GM03348 (cell line): ENCODE measurements at regions not wholly inside any gene's neighbourhood (a gene's known extent, or its start where the extent isn't known, plus 50 kb on each side); places are given as distances from the start of the nearest gene placed in this dataset.
"Not testable (repeated sequence)": the region's sequence is repeated elsewhere in the genome, so short reads cannot be mapped to it uniquely, and the experiment has no call there.

Experiments used
- DNase-seq: peaks from one replicate; pipeline ENCODE4 v3.0.0; 2012; ENCODE audit warnings: low spot score

DNA sequence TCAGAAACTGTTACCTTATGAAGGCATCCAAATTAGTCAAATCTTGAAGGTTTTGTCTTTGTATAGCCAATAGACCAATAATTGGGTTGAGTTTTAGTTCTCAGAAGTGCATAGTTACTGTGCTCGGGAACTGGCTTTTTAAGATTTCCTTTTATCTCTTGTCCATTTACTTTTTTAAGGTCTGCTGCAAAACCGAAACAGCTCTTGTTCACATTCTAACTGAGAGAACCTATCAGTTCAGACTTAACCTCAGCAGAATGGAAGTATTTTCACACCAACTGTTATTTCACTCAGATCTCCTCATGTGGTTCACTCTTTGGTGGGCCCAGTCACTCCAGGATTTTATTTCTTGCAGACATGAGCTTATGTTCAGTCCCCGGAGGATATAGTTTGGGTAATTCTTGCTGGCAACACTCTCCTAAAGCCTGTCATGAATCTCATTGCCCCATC, 55.5 kb downstream of the TPBG start:
- no peak for DNase-seq

DNA sequence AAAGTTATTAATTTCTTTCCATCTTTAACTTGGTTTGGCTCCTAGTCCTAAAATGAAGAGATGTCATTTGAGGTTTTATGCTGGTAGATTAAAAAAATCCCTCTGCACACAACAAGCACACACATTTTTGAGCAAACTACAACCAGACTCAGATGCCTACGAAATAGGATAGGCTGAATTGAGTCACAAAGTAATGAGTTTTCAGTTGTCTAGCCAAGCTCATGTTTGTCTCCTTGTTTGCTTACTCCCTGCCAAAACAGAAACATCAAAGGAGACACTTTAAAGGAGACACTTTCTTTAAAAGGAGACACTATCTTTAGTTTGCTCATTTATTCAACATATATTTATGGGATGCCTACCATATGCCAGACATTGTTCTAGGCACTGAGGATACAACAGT, 56.2 kb downstream of the TPBG start:
- peak; percentile 20 for DNase-seq

DNA sequence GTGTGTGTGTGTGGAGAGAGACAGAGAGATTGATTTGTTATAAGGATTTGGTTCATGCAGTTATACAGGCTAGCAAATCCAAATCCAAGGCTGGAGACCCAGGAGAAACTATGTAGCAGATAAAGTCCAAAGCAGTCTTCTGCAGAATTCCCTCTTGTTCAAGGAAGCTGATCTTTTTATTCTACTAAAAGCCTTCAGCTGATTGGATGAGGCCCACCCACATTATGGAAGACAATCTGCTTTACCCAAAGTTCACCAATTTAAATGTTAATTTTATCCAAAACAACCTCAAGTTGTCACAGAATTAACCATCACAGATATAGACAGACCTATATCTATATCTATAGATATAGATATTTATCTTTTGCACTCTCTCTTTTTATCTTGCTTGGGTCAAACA, 67.0 kb downstream of the TPBG start:
- DNase-seq, result no peak

GRCh38 chr6:82436740-82437139, 73.1 kb downstream of the TPBG start:
- DNase-seq, result no peak

DNA sequence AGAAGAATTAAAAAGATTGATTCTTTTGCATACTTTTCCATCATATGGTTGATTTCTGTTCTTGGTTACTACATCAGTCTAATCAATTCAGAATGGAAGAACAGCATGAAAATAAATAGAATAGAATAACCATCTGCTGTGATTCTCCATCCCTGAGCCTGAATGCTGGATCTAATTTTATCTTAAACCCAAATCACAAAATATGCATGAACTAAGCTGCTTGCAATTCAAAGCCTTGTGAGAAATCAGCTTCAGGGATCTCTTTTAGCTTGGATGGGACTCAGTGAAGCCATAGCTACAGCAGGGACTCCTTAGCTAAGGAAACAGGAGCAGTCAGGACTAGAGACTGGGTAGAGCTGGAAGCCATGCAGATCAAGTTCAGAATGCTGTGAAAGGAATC, 74.1 kb downstream of the TPBG start:
- DNase-seq, result no peak

DNA sequence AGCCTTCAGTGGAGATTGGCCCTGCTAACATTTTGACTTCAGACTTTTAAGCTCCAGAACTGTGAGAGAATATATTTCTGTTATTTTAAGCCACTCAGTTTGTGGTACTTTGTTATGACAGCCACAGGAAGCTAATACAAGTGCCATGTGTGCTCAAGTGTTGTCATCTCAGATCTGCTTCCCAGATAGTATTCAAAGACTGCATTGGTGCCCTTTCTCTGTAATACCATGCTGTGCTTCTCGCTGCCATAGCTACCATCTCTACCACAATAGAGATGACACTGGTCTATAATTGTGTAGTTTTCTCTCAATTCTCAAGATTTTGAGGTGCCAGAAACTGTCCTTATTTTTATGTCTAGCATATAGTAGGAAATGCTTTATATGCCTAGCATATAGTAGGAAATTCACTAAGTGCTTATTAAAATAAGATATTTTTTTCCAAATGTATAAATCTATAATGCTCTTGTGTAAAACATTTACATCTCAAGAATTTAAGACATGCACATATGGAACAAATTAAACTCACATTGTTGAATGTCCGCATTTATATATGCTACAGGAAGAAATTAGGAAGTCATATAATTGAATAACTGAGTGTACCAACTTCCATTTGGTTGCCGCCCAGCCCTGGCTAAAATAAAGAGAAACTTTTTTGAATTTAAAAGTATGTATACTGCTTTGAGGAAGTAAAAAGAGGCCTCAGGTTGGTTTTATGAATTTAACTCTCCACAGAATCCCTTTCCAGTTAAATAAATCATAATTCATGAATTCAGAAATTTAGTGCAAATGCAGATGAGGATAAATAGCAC, 77.6 kb downstream of the TPBG start:
- no peak for DNase-seq

GRCh38 chr6:82442061-82442719, 78.6 kb downstream of the TPBG start:
- DNase-seq, result no peak

DNA sequence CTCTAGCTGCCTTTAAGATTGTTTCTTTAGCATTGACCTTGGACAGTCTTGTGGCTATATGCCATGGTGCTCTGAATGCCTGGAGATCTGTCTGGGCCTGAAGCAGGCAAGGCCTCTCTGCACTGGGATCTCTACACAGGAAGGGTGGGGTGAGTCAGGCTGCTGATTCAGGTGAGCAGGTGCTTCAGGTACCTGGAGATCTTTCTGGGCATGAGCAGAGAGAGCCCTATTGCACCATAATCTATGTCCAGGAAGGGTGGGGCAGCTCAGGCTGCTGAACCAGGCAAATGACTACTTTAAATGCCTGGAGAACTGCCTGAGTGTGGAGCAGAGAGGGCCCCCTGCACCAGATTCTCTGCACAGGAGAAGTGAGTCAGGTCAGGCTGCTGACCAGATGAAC, 94.5 kb downstream of the TPBG start:
- no peak for DNase-seq

DNA sequence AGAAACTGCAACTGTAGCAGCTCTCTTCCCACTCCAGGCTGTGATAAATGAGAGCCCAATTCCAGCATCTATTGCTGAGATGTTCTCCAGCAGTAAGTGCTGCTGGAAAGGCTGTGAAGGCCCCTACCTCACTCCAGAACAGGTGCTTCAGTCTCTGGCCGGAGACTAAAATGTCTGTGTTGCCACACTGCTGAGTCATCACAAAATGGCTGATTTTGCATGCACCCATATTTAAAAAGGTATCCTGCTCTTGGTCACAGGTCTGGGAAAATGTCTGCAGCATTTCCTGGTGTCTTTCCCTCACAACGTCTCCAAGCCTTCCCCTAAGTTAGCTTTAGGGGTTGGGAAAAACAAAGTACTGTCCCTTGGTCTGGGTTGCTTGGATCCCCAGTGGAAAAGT, 95.1 kb downstream of the TPBG start:
- no peak for DNase-seq

DNA sequence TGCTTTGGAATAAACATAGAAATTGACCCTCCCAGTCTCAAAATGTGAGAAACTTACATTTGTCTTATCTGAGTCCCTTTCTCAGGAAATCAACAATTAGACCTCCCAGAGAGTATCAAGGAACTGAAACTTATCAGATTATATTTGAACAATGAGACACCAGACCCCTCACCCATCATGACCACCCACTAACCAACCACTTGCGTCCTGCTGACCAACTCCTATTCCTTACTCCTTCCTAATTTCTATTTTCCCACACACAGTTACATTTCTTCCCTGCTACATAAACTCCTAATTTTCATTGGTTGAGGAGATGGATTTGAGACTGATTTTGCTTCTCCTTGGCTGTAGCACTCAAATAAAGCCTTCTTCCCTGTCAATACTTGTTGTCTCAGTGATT, 97.9 kb downstream of the TPBG start:
- no peak for DNase-seq

DNA sequence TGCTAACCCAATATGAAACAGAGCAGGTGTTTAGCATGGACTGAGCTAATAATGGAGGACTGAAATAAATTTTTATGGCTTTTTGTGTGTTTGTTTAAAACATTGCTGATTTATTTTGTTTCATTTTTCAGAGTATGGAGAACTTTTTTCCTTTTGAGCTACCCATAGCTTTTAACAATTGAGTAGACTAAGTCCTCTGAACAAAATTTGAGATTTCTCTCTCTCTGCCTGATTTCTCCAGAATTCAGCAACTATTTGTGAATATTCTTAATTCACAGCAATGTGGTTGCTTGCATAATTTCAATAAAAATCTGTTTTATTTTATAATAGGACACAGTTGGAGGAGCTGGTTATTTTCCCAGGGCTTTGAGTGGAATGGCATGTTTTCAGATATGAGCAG, 103.7 kb downstream of the TPBG start:
- no peak for DNase-seq

DNA sequence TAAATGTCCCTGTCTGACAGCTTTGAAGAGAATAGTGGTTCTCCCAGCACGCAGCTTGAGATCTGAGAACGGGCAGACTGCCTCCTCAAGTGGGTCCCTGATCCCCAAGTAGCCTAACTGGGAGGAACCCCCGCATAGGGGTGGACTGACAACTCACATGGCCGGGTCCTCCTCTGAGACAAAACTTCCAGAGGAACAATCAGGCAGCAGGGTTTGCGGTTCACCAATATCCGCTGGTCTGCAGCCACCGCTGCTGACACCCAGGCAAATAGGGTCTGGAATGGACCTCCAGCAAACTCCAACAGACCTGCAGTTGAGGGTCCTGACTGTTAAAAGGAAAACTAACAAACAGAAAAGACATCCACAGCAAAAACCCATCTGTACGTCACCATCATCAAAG, 106.5 kb downstream of the TPBG start:
- not testable (repeated sequence) for DNase-seq

DNA sequence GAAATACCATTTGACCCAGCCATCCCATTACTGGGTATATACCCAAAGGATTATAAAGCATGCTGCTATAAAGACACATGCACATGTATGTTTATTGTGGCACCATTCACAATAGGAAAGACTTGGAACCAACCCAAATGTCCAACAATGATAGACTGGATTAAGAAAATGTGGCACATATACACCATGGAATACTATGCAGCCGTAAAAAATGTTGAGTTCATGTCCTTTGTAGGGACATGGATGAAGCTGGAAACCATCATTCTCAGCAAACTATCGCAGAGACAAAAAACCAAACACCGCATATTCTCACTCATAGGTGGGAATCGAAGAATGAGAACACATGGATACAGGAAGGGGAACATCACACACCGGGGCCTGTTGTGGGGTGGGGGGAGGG, 111.5 kb downstream of the TPBG start:
- not testable (repeated sequence) for DNase-seq

DNA sequence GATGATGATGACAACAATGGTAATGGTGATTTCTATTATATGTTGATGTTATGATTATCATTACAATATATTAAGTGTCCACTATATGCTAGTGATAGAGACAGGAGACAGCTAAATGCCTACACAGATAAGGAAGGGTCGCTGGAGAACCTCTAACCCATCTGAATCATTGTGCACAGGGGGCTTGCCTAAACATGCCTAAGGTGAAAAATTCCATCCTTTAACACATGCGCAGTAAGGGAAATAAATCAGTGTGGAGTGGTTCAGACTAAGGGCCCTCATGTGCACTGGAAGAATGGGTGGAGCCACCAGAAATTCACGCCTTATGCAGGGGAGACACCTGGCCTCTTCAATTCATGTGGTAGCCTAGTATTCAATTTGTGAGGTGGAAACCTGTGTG, 120.4 kb downstream of the TPBG start:
- no peak for DNase-seq

GRCh38 chr6:82484737-82485626, 121.4 kb downstream of the TPBG start:
- no peak for DNase-seq

GRCh38 chr6:82487895-82488294, 124.3 kb downstream of the TPBG start:
- no peak for DNase-seq

DNA sequence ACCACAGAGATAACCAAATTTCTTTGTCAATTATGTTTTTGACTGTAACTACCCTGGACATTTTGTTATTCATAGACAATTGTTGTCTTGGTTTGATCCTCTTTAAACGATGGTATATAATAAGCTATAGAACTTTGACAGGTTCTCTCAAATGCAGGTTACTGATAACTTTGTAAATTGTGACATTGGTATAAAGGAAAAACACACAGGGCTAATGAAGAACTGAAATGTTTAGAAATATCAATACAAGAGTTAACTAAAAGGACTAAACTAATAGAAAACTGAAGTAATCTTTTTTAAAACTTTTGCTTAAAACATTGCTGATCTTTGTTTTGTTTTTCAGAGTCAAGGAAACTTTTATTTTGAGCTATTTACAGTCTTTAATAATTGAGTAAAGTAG, 124.8 kb downstream of the TPBG start:
- DNase-seq, result no peak

DNA sequence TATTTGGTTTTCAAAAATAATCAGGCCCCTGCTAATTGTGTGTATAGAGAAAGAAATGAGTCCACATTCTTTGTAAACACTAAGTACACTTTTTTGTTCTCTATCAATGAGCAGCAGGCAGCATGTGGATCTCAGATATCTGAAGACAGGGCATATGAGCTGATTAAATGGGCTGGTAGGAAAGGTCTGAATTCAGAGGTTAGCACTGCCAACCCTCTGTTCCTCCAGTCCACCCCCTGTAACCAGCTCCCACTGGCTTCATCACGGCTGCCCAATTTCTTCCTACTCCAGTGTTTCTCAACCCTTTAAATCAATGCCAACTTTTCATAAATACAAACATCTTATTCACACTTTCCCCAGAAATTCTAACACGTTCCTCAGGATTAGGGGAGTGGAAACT, 128.5 kb downstream of the TPBG start:
- DNase-seq, result no peak

GRCh38 chr6:82493467-82493866, 129.8 kb downstream of the TPBG start:
- DNase-seq, result no peak

DNA sequence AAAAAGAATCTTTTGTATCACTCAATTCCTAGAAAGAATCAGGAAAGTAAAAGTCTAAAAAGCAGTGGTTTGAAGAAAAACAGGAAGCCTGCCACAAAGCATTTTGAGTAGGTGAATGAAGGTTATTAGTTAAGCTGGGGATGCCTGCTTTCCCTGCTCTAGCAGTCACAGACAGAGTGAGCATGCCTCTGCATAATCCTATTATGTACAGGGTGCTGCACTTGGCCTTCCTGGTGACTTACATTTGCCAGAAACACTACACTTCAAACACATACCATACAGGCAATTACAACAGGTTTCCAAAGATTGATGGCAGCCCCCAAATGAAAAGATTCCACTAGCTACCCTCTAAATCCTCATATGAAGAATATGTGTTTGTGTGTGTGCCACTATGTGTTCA, 130.8 kb downstream of the TPBG start:
- DNase-seq, result no peak

DNA sequence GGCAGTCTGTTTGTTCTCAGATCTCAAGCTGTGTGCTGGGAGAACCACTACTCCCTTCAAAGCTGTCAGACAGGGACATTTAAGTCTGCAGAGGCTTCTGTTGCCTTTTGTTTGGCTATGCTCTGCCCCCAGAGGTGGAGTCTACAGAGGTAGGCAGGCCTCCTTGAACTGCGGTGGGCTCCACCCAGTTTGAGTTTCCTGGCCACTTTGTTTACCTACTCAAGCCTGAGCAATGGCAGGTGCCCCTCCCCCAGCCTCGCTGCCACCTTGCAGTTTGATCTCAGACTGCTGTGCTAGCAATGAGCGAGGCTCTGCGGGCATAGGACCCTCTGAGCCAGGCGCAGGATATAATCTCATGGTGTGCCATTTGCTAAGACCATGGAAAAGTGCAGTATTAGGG, 138.3 kb downstream of the TPBG start:
- not testable (repeated sequence) for DNase-seq

DNA sequence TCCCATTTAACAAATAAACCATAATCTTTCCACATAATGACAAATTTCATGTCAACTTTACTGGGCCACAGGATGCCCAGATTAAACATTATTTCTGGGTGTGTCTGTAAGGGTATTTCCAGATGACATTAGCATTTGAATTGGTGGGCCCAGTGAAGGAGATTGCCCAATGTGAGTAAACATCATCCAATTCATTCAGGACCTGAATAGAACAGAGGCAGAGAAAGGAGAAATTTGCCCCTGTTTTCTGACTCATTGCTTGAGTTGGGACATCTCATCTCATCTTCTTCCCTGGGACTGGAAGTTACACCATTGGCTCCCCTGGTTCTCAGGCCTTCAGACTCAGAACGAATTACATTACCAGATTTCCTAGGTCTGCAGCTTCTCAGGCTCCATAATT, 142.9 kb downstream of the TPBG start:
- DNase-seq, result no peak

- DNase-seq, result no peak
Observed at GRCh38 chr6:82507112-82507511, 143.5 kb downstream of the TPBG start.
